OCI-LY3 (cell line): ENCODE measurements at regions not wholly inside any gene's neighbourhood (a gene's known extent, or its start where the extent isn't known, plus 50 kb on each side); places are given as distances from the start of the nearest gene placed in this dataset.

Experiments
- CTCF ChIP-seq: fragments of 200-600, 300-600 bp; sonication (generic); IDR thresholded peaks from 2 replicates; pipeline ENCODE4 v1.5.1; 2014; ENCODE audit warnings: antibody characterized with exemption, low read length, low read depth
- EZH2phosphoT487 ChIP-seq: fragments of 200-600 bp; shearing (Covaris generic); IDR thresholded peaks from 2 replicates; pipeline ENCODE4 v1.6.1; 2018; ENCODE audit warnings: antibody characterized with exemption, mixed run types, low read depth

GRCh38 chr18:32582455-32582854, 111.8 kb upstream of the GAREM1 start:
- TF ChIP-seq CTCF (no peak), EZH2phosphoT487 (no peak)
